DMS79 (cell line): ENCODE measurements at regions not wholly inside any gene's neighbourhood (a gene's known extent, or its start where the extent isn't known, plus 50 kb on each side); places are given as distances from the start of the nearest gene placed in this dataset.

Source experiments
- DNase-seq: peaks from one replicate; lab custom pipeline; 2025; lab: John Stamatoyannopoulos, UW

DNA sequence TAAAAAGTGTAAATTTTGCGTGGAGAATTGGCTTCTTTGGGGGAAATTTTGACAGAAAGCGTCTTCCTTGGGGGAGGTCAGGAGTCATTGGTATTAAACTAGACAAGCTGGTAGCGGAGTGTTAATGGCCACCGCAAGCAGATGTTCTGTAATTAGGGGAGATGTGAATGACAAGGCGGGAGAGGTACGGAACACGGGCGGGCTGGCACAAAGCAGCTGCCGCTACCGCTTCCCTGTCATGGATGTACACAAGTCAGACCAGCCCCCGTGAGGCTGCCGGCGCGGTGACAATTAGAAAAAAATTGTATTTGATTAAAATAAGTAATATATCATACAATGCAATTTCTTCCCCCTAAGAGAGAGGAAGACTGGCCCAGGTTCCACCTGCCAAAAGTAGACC, 501.6 kb downstream of the VRK1 start:
- DNase-seq: no peak

DNA sequence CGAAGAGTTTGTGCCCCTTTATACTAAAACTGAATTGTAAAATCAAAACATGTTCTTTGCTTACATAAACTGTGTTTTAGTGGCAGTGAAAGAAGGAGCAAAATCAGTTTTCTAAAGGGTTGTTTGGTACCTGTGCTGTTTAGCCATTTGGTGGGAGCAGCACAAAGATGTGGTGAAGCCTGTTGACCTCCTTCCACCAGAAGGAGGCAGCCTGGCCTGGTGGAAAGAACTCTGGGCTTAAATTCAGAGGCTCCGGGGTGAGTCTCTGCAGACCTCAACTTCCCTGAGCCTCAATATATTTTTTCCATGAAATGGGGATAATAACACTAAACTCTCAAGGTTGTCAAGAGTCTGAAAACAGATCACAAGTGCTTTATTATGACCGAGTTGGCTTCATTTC, 502.5 kb downstream of the VRK1 start:
- DNase-seq: no peak

DNA sequence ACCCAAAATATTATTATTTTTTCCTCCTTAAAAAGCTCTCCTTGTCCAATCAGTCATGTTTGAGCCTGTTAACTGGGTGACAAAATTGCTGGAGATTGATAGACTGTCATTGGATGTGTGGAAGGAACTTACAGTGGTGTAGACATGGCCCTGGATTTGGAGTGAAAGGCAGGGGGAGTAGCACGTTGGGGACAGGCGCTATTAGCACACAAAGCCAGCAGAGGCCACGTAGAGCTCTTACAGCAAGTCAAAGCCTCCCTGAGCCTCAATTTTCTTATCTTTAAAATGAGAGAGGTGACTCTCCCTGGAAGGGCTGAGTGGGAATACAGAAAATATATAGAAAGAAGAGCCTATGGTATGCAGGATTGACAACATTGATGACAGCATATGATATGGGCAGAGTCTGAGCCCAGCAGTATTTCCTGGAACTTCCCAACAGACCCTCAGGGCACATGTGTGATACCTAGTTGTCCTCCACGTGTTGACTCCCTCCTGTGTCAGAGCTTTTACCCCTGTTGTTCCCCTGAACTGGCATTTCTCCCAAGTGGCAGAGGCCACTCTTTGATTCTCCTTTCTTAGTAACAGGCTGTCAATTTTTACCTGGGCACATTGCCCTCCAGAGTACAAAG, 504.9 kb downstream of the VRK1 start:
- DNase-seq: no peak

DNA sequence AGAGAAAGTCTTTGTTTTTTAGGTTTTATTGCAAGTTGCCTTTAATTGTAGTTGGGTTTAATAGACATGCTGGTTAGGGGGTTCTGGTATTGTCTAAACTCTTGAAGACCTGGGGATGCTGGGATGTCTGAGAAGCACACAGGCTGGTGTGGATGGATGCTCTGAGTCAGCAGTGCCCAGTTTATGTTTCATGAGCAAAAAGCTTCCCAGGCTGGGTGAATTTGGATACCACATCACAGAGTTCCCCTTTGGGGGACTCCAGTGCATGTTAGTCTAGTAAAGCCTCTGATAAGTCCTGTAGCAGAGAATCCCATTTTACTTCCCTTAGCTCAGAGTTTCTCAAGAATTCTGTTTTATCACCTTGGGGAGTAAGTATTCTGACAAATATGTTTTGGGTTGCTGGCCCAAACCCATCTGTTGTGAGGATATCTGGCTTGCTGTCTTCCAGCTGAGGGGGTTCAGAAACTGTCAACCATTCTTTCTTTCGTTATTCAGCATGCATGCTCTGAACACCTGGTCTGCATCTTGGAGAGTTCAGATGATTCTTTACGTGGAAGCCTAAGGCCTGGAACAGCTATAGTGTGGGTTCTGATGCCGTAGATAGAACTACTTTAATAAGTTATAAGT, 509.1 kb downstream of the VRK1 start:
- DNase-seq: no peak

DNA sequence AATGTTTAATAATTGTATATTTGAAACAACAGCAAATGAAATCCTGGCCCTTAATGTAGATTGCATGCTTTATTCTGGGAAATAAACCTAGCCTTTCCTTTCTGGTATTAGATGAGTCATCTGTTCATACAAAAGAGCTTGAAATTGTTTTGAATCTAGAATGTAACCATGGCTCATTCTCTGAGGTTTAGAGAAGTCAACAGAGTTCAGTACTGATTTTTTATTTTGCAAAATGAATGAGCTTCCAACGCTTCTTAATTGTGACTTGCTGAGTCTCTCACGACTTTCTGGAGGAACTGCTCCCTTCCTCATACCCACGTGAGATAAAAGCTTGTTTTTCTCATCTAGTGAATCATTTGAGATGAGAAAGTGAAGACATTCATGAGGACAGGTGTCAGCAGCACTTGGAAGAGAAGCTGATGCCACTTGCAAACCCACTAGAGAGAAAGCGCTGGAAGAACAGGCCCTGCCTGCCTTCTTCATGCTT, 509.6 kb downstream of the VRK1 start:
- no peak for DNase-seq

DNA sequence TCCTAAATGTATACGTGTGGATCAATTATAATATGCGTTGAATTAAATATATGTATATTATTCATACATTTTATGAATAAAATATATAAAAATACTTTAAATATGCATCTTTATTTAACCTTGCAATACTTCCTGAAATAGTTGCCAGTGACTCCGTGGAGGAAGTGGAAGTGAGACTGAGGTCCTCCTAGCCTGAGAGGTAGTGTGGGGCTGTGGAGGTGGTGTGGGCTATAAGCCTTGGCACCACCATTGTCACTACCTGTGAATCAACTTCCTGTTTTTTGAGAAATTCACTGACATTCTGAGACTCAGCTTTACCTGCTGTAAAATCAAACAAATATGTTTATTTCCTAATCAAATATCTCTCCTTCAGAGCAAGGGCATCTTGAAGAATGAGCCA, 514.2 kb downstream of the VRK1 start:
- no peak for DNase-seq

DNA sequence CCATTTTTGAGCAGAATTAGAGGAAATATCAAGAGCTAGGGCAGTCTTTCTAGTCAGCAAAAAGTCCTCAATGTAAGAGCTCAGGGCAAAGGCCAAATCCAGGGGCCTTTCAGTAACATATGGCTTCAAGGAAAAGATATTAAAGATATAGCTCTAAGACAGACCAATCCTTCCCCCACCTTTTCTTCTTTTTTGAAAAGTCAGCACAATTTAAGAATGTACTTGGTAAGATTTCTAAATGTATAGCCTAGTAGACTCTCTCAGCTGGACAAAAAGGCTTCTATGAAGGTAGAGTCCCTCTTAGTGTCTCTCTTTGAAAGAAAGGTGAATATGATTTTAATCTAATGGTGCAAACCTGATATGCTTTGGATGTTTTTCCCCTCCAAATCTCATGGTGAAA, 515.7 kb downstream of the VRK1 start:
- DNase-seq: no peak

DNA sequence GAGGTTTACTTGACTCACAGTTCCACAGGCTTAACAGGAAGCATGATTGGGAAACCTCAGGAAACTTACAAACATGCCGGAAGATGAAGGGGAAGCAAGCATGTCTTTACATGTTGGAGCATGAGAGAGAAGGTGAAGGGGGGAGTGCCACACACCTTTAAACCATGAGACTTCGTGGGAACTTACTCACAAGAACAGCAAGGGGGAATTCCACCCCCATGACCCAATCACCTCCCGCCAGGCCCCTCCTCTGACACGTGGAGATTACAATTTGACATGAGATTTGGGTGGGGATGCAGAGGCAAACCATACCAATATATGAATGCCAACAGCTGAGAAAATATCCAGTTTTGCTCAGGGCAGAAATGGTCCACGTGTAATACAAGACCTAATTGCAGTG, 518.6 kb downstream of the VRK1 start:
- DNase-seq: no peak

DNA sequence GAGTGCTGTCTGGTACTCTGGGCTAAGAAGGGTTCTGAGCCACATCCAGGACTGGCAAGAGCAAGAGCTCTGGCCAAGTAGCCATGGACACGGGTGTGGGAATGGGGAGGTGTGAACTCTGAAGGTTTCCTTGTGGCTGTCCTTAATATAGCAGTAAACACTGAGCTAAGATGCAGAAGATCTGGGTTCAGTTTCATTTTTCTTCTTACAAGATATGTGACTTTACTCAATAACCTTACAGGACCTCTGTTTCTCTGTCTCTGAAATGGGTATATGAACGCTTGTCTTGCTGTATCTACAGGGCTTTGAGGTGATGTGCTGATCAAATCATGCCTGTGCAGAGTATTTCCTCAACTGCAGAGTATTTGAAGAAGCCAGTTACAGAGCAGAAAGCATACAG, 521.2 kb downstream of the VRK1 start:
- DNase-seq: no peak

DNA sequence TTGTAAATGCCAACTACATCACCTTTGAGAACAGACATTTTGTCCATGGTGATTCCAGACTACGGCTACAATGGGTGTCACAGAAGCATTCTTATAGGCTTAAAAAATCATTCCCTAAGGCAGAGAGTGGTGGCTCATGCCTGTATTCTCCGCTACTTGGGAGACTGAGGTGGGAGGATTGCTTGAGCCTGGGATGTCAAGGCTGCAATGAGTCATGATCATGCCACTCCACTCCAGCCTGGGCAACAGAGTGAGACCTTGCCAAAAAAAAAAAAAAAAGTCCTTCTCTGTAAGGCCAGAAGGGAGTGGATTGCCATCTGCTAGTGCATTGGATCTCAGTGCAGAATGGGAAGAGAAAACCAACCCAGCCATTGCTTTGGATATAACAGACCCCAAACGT, 522.5 kb downstream of the VRK1 start:
- no peak for DNase-seq

DNA sequence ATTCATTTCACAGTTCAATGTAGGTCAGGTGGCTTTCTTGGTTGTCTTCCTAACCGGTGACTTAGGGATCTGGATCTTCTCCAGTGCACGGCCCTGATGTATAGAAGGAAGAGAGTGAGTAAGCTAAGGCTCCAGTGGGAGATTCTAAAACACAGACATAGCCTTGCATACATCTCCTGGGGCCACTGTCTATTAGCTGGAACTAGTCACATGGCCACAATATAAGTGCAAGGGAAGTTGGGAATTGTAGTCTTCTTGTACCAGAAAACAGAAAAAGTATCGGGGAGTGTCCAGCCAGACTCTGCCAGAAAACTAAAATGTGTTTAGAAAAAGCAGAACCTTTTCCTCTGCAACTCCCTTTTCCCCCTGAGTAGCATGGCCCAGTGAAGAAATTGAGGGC, 531.6 kb downstream of the VRK1 start:
- no peak for DNase-seq

DNA sequence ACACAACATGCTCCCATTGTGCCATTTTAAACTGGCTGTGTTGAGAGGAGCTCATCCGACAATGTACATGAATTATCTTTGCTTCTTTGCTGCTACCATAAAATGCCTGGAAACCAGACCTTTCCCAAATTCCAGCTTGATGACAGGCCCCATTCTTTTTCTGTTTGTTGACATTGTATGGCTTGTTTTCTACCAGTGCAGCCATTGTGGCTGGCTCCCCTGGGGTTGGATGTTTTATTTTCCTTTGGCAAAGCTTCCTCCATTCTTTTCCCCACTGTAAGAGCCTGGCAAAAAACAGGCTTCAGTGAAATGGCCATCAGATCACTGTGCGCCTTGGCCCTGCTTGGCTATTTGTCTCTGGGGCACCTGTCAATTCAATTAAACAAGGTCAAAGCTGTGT, 532.5 kb downstream of the VRK1 start:
- no peak for DNase-seq

DNA sequence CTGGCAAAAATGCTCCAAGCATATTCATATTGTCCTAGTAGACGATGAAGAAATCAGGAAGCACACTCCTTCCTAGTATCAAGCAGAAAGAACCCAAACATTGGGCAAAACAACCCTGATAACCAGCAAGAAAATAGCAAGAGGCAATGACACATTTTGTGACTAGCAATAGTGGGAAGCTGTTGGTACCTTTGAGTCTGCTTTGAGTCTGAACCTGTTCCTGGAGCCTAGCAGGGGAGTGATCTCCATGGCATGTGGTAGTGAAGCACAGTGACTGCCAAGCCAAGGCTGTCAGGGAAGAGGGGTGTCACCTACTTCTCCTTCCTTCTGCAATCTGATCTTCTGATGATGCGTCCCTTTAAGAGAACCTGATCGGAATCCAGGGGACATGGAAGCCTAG, 533.9 kb downstream of the VRK1 start:
- DNase-seq: no peak

DNA sequence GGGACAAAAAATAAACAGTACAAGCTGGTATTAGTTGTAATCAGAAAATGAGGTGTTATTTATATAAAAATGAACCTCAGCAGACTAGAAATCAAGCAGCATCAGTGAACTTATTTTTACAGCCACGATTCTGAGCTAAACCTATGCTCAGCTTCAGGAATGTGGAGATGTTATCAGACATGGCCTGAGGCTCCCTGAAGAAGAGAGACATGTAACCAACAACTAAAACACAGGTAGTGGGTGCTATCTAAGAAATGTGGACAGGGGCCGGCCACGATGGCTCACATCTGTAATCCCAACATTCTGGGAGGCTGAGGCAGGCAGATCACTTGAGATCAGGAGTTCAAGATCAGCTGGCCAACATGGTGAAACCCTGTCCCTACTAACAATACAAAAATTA, 534.3 kb downstream of the VRK1 start:
- no peak for DNase-seq

DNA sequence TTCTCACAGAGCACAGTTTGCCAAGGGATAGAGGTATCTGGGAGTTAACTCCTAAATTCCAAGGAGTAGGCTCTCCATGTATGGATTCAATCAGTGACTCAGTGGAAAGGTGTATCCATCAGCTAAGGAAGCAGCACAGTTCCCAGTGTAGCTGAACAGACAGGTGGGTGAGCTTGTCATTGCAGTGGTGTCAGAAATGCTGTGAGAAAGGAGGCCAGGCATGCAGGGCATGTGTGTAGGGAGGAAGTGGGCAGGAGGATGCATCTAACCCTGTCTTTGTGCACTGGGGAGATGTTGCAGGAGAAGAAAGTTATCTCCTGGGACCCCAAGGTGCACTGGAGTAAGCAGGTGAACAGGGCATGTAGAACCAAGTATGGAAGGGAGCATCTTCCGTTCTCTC, 539.0 kb downstream of the VRK1 start:
- no peak for DNase-seq

DNA sequence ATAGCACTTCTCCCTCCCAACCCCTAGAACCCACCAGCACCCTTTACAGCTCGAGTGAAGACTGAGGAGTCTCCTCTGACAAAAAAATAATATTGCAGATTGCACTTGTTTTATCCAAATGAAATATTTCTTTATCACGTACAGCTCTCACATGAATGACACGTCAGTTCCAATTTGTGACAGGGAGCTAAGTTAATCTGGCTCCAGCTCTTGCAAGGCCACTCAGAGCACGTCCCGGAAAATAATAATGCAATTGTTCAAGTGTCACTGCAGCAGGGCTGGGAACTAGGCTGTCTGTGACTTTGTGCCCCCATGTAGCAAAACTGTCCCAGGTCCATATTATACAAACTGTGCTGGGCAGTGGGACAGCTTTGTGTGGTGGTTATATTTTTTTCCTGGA, 539.6 kb downstream of the VRK1 start:
- DNase-seq: no peak

DNA sequence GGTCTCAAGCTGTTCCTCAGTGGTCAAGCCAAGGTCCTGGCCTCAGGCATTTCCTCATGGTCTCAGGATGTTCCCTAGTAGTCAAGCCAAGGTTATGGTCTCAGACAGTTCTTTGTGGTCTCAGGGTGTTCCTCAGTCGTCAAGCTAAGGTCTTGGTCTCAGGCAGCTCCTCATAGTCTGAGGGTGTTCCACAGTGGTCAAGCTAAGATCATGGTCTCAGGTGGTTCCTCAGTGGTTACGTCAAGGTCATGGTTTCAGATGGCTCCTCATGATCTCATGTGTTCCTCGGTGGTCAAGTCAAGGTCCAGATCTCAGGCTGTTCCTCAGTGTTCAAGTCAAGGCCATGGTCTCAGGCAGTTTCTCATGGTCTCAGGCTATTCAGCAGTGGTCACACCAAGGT, 540.1 kb downstream of the VRK1 start:
- no peak for DNase-seq

DNA sequence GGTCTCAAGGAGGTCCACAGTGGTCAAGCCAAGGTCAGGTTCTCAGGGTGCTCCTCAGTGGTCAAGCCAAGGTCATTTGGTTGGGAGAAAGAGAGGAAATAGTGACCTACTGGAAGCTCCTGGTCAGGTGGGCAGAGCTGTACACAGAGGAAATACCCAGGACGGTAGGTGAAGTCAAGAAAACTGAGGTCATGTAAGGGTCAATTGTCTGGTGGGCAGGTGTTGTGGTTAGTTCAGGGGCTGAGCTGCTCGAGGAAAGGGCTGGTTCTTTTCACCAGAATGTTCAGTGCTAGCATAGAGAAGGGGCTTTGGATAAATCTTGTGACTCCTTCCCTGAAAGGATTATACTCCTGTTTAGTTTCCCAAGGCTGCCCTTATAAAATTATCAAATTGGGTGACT, 540.5 kb downstream of the VRK1 start:
- DNase-seq: no peak

DNA sequence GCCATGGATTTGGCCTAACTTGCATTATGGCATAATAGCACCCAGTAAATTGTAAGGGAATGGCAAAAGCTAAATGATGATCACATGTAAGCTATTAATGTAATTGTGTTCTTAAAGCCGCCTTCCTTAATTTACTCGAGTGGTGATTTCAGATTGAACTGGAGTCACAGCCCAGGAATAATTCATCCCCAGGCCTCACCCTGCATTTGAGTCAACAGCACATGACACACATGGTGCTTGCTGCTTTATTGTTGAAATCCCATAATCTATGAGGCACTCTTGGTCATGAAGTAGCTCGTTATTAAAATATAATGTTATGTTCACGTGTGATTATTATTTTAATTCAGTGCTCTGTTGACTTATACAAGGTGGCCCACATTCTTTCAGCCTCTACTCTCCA, 547.5 kb downstream of the VRK1 start:
- no peak for DNase-seq

DNA sequence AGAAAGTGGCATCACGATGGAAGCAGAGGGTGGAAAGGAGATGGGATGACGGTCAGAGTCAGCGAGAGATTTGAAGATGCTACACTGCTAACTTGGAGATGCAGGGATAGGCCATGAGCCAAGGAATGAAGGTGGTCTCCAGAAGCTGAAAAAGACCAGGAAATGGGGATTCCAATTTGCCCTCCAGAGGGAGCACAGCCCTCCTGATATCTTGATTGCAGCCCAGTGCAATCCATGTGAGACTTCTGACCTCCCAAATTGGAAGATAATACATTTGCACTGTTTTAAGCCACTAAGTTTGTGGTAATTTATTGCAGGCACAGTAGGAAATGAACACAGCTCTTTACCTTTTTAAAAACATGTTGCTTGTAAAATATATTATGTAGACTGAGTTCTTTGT, 549.5 kb downstream of the VRK1 start:
- no peak for DNase-seq

DNA sequence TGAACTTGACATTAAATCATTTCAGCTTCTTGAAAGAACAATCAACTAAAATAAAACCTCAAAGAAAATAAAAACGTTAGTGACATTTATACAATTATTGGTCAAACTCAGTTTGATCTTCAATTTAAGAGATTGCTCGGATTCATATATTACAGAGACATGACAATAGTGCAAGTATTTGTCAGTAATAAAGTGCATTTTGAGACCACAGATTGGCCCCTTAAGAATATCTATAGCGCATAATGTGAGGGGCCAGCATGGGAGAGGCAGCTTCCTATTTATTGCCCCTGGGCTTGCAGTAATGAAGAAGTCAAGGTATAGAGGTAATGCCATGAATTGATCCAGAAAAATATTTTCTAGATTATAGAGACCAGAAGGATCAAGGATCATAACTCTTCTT, 552.3 kb downstream of the VRK1 start:
- DNase-seq: no peak

DNA sequence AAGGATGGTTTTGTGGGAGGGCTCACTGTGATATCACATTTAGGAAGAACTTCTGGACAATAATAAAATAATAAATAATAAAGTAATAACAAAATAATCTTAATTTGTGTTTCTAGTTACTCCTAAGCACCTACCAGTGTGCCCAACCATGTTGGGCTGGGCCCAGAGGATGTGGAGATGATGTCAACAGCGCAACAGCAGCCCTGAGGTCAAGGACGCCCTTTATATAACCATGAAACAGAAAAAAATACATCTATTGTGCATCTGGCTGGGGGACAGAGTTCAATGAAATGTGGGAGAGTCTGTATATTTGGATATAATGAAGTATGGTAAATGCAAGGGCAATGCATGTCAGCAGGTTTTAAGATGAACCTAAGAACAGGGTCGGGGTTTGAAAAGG, 552.8 kb downstream of the VRK1 start:
- no peak for DNase-seq

DNA sequence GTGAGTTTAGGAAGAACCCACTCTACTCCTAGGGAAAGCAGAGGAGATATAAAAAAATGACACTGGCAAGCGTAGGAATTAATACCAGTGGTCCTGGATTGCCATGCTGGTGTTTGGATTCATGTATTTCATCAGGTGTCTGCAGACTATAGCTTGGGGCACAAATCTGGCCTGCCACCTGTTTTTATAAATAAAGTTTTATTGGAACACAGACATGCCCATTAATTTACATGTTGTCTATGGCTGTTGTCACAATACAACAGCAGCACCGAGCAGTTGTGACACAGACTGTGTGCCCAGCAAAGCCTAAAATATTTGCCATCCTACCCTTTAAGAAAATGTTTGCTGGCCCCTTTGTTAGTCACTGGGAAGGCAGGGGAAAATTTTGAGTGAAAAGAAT, 553.2 kb downstream of the VRK1 start:
- no peak for DNase-seq
